GM21423 (cell line): ENCODE measurements at regions not wholly inside any gene's neighbourhood (a gene's known extent, or its start where the extent isn't known, plus 50 kb on each side); places are given as distances from the start of the nearest gene placed in this dataset.

Source experiments
- ATAC-seq: cut with Tn5 transposase; IDR thresholded peaks from one replicate; pipeline ENCODE4 v1.9.1; 2021; ENCODE audit warnings: mild to moderate bottlenecking, moderate library complexity; ENCODE audit not compliant: unreplicated experiment

DNA sequence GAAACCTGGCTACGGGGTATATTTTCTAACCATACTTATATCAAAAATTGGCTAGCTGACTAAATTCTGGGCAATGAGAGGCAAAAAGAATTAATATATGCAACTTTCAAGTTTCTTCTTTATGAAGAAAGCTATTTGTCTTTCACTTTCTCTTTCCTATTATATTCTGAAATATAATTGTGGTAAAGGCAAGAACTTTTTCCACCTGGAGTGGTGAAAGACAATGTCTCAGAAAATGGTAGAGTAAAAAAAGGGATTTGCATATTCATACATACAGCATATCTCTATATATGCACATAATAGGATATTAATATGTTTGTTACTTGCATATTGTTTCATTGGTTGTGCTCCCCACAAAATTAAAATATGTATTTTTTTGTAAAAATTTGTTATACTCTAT is 793.8 kb downstream of the PLA2G4A start:
- ATAC-seq: no peak

DNA sequence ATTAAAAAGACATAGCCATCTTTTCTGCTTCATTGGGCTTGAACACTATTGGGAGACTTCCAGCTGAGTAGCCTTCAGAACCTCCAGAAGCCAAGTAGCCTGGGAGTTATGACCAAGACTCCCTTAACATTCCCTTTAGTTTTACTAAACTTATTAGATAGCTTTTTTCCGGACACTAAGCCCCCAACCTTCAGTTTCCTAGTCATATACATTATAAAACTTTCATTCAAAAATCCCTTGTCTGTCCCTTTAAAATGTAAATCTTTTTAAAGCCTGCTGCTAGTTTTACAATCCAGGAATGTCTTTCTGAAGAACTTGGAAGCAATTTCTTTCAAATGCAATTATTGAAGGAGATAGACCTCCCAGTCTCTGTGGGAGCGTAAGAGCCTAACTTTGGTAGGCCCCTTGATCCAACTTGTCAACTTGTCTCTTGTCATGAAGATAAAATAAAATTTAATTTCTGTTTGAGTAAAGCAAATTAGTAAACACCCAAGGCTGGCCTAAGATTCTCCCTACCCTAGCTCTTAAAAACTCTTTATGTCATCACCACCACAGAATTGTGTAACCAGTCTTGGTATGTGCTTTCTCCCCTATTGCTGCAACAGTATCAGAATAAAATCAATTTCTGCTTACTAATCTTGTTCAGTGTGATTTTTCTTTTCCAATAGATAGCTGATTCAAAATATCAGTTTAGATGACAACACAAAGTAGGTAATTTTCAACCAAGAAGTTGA is 796.2 kb downstream of the PLA2G4A start:
- ATAC-seq: no peak

DNA sequence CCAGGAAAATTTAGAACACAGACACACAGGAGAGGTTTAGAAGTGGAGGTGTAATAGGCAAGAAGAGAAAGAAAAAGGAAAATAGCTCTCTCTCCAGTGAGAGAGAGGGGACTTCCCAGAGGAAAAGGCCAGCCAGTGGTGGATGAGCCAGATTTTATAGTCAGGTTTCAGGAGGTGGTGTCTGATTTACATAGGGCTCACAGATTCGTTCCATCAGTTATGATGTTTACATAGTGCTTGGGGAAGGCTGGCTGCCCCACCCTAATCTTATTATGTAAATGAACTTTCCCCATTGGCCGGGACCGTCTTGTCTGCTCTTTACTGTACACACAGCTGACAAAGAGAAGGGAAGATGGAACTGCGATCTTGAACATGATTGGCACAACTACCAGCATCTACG is 797.3 kb downstream of the PLA2G4A start:
- no peak for ATAC-seq

DNA sequence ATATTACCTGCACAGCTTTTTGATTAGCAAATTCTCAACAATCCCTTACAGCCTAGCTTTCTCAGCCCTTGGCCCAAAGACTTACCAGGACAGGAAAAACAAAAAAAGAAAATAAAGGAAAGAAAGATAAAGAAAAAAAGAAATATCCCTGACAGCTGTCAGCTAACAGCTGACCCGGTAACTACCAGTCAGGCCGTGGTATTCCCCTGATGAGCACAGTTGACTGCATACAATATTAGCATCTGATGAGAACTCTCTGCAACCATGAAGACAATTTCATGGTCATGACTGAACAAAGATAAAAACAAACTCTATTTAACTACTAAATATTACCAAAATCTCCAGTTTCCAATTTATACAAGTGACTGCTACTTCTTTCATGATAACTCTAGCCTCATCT is 798.8 kb downstream of the PLA2G4A start:
- ATAC-seq: no peak

DNA sequence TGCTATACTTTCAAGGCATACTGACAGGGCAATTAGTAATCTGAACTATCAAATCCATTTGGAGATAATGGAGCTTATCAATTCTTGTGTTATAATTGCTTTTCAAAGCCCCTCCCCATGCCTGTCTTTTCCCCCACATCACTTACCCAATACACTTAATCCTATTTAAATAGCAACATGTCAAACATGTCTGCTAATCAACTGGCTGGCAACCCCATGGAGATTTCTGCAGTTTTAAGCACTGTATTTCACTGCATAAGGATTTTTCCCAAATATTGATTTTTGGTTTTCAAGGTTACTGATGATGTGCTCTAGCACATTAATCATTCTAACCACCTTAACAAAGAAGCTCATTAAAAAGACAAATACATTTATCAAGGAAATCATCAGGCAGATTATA is 800.3 kb downstream of the PLA2G4A start:
- ATAC-seq: no peak

DNA sequence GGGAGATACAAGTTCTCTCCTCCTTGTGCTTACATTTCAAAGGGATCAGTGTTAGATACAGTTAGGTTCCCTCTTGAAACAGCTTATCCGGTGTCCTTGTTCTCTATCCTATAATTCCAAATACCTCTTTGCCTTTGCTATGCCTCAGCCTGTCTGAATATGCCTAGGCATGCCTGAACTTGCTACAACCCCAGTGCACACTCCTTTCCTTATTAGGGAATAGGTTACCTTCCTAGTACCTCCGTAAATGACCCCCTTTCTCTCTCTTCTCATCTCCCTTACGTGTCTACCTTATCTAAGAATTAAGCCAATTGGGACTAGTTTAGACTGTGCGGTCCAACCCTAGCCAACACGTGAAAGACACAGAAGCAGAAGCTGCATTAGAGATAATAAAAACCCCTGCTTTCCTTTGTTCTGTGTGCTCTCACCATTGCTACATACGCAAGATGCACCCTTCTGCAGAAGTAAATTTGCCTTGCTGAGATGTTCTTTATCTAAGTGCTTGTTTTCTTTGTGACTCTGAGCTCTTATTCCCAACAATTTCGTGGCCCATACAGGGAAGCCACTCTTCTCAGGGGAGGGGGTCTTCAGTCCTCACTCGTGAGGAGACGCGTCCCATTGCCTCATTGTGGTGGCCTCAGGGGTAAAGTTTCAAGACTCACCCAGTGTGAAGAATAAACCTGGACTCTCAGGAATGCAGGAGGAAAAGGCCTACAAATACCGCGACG is 802.1 kb downstream of the PLA2G4A start:
- no peak for ATAC-seq

DNA sequence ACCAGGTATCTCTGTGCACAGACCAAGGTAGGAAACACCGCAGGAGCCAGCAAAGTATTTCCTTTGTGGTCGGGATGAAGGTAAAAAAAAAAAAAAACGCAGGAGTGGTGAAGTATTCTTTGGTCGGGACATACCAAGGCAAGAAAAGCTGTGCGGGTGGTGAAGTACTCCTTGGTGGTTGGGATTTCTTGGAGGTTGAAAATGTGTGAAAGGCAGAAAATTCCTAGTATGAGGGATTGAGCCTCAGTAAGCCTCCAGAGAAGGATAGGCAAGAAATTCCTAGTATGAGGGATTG is 802.6 kb downstream of the PLA2G4A start:
- ATAC-seq: no peak

DNA sequence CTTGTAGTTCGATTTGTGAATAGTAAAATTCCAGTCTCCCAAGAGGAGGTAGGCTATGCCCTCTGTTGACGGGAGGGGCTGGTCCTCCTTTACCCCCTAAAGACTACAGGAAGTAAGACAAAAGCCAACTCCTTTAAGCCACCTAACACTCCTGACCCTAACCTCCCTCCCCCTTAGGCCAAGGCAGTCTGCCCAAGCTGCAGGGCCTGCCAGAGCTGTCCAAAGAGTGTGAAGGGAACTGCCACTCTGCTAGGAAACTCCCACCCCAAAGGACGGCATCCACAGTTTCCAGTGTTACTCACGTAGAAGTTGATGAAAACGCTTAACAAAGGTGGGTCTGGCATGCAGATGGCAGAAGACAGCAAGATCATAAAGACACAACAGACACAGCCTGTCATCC is 803.2 kb downstream of the PLA2G4A start:
- ATAC-seq: no peak

DNA sequence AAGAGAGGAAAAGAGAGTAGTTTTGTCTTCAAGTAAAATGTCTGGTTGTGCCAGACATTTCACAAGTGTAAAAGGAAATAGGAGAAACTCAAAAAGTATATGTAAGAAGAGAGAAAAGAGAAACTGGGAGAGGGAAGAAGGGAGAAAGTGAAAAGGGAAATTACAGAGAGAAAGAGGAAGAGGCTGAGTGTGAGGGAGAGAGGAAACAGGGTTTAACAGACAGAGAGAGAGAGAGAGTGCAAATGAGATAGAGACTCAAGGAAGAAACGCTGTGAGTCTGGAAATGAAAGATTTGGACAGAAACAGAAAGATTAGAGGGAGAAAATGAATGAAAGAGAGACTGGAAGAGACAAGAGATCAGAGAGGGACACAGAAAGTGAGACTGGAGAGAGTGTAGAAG is 806.2 kb downstream of the PLA2G4A start:
- no peak for ATAC-seq

DNA sequence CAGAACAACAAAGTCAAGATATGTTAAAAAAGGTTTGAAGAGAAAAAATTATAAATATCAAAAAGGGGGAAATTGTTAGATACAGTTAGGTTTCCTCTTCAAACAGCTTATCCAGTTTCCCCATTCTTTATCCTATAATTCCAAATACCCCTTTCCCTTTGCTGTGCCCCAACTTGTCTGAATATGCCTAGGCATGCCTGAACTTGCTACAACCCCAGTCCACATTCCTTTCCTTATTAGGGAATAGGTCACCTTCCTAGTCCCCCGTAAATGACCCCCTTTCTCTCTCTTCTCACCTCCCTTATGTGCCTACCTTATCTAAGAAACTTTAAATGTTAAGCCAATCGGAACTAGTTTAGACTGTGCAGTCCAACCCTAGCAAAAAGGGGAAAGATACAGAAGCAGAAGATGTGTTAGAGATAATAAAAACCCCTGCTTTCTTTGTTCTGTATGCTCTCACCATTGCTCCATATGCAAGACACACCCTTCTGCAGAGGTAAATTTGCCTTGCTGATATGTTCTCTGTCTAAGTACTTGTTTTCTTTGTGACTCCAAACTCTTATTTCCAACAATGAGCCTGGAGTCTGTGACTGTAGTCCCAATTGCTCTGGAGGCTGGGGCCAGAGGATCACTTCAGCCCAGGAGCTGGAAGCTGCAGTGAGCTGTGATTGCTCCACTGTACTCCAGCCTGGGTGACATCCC is 810.1 kb downstream of the PLA2G4A start:
- no peak for ATAC-seq

DNA sequence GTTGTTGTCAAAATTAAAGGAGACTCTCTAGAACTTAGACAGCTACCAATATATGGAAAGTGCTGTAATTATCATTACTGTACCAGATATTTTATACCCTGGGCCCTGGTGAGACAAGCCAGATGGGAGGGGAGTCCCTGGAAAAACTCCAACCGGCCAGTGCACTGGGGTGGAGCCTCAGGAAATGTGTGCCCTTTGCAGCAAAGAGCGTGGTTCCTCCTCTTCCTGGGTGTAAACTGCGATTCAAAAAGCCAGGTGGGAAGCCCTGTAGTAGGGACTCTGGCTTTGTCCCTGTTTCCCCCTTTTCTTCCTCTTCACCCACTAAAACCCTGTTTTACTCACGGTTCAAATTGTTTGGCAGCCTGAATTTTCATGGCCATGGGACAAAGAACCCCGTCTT is 812.3 kb downstream of the PLA2G4A start:
- ATAC-seq: no peak

DNA sequence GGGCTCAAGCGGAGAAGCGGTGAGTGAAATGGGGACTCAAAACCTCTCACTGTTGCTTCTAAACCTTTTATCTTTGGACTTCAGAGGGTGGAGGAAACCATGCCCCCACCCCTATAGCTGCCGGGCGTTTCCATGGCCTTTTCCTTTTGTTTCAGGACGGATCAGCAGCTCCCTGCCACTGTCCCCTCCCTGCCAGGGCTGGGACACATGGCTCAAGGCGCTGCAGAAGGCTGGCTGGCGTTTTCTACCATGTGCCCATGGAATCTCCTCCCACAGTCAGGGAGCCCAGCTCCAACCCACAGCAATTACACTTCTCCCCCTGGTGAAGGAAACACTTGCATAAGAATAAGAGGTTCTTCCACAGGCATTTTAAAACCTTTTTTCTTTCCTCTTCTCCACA is 812.7 kb downstream of the PLA2G4A start:
- ATAC-seq: no peak

DNA sequence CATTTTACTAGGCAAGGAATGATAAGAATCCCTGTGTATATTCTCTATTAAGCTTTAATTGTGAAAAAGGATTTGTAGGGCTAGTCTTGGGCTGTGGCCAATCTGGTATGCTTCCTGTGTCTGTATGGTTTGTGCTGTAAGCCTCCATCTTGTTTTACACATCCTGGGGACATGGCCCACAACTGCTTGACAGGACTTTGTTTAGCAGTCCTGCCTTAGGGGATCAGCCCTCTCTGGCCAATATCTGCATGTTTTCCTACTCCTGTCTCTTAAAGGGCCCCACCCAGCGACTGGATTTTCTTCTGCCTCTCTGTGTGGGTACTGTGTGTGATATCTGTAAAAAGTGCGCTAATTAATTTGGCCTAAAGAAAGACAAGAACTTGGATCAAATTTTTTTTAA is 813.2 kb downstream of the PLA2G4A start:
- no peak for ATAC-seq

DNA sequence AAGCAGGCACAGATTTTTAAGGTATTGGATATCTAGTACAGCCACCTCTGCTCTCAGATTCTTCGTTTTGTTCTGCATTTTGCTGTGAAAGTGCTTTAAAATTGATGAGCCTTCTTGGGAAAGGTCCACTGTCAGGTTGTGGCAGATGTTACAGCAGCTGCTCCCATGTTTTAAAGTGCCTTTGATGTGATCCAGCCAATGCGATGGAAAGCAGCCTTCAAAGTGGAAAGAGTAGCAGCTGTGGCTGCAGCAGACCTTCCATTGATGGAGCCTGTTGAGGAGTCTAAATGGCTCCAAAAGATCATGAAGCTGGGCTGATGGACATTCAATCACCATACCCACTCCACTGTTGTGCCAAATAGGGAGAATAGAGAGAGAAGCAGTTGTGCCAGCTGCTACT is 816.9 kb downstream of the PLA2G4A start:
- ATAC-seq: no peak

DNA sequence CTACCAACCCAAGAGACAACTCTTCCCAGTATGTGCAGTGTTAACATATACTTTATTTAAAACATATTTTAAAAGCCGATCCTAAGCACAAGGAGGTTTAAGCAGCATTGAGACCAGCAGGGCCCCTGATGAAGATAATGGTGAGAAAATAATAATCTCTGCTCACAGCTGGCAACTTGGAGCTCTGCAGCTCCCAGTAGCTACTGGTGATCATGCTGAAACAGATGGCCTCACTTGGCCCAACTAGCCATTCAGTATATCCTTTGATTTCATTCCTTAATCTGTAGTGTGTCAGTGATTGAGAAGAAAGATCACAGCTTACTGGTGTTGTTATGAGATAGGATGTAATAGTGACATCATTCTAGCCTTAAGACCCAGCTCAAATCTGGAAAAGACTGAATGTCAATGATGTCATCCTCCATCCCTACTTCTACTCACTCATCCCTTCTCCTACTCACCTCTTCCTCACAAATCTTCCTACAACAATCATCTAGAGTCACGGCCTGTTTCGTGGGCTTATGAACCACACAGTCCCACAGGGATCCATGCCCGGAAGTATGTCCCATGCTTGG is 817.9 kb downstream of the PLA2G4A start:
- no peak for ATAC-seq

DNA sequence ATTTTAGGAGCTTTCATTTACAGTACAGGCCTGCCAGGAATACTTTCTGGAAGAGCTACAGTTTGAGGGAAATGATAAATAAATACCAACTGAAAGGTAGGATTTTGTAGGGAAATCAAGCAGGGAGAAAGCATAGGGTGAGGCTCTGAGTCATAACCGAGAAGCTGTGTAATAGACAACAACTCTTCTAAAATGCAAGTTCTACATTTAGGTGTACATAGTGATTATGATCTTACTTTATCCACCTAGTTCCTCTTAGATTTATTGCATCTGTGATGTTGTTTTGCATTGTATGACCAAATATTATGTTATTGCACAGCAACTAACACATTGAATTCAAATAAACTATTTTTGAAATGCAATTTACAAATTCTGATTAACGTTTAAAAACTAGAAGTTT is 819.3 kb downstream of the PLA2G4A start:
- no peak for ATAC-seq

DNA sequence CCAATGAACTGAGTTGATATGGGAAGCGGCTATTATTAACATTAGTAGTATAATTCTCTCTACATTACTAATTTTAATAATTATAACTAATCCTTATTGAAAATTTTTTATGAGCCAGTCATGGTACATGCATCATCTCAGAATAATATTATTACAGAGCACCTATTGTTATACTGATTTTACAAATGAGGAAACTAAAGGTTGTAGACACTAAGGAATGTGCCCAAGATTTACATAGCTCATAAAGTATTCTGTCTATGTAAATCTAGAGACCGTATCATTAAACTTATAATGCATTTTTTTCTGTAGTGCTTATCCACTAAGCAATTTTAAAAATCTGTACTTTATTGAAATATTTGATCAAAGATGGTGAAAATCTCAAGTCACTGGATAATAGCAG is 825.9 kb downstream of the PLA2G4A start:
- ATAC-seq: no peak

DNA sequence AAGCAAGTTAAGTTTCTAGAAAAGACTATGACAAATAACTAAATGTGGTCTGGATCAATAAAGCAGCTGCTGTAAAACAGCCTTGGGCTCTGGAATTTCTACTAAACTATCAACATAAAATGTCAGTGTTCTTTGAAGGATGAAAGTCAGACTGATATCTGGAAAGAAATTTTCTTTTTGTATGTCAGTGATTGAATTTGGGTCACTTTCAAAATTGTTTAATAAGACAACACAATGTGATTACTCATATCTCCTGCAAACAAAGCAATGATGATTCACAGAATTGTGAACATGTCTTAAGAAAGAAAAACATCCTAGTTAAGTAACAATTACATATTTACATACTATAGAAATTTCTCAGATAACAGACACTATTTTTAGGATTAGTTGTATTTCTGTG is 826.4 kb downstream of the PLA2G4A start:
- ATAC-seq: no peak

DNA sequence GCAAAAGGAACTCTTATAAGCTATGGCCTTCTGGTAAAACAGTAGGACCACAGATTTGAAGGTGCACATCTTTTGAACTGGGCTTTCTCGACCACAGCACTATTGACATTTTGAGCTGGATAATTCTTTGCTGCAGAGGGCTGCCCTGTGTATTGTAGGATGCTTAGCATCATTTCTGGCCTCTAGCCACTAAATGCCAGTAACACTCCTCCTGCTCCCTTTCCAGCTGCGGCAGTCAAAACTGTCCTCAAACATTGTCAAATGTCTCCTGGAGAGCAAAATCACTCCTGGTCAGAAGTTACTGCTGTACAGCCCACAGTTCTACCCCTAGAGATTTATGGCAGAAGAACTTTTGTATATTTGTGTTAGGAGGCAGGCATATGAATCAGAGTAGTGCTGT is 836.7 kb downstream of the PLA2G4A start:
- no peak for ATAC-seq

DNA sequence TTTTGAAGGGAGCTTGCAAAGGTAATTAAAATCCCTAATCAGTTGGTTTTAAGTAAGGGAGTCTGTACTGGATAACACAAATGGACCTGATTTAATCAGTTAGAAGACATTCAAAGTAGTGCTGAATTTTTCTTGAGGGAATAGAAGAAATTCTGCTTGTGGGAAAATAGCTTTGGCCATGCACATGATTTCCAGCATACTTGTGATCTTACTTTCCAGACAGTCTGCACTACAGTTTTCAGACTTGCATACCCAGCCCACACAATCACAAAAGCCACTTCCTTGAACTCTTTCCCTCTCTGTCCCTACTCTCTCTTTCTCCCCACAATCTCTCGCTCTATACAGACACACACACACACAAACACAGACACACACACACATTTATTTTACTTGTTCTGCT is 852.1 kb downstream of the PLA2G4A start:
- no peak for ATAC-seq

DNA sequence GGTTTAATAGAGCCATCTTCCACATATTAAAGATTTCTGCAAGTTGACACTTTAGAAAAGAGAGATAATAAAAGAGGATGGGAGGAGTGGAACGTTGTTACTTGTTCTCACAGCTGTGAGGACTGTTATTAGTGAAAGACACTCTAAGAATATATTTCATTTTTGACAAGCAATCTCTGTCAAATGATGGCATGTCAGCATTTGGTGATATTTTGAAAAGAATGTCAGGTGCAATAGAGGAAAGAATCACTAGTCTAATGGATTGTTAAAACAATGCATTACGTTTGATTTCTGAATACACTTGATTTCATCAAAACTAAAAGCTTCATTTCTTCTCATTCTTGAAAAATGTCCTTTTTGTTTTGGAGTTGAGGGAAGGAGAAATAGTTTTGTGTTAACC is 853.4 kb downstream of the PLA2G4A start:
- ATAC-seq: no peak

DNA sequence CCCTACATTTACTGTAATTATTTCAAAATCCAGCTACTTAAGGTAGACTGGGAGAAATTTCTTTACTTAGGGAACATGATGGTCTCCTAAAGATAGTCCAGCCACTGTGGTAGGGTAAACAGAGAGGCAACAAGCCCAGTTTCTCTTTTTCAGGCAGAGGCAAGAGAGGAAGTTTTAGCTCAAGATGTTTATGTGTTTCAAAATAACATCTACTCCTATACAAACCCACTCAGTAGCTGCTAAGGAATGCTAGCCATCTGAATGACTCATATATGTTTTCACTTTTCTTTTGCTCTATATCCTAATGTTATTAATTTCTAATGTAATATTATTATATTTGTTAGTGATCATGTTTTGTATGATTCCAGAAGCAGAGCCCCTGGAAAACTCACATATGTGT is 856.6 kb downstream of the PLA2G4A start:
- ATAC-seq: no peak
